ENCODE measurements at regions not wholly inside any gene's neighbourhood (a gene's known extent, or its start where the extent isn't known, plus 50 kb on each side); places are given as distances from the start of the nearest gene placed in this dataset.

DNA sequence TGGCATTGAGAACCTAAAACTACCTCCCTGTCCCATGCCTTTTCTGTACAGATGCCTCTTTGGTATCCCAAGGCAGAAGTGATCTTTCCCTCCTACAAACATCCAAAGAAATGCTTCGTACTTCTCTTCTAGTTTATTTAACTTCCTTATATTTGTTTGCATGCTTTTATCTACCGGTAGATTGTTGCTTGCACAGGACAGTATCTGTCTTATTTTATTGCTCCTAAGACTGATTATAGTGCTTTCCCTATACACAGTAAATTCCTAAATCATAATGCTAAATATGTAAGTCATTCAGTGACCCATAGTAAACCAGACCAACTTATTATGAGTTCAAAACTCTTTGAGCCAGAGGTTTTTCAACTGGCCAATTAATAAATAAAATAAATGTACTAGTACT is 156.9 kb downstream of the PRELID2 start:
- Histone ChIP-seq H3K27me3 (no peaks in the 10 kb centered on the region), H3K27ac (no peak overlapping the region), H3K4me1 (ENCODE audit: low read depth) (peaks cover 5% of the 10 kb centered on the region), H3K4me3 (no peak overlapping the region), H3K9me3 (ENCODE audit: low read depth) (no peaks in the 10 kb centered on the region), H3K36me3 (no peaks in the 10 kb centered on the region)
- no peak for DNase-seq (ENCODE audit: low read depth in 1 of 2, low spot score in 1 of 2)
- TF ChIP-seq, protein P1, sequence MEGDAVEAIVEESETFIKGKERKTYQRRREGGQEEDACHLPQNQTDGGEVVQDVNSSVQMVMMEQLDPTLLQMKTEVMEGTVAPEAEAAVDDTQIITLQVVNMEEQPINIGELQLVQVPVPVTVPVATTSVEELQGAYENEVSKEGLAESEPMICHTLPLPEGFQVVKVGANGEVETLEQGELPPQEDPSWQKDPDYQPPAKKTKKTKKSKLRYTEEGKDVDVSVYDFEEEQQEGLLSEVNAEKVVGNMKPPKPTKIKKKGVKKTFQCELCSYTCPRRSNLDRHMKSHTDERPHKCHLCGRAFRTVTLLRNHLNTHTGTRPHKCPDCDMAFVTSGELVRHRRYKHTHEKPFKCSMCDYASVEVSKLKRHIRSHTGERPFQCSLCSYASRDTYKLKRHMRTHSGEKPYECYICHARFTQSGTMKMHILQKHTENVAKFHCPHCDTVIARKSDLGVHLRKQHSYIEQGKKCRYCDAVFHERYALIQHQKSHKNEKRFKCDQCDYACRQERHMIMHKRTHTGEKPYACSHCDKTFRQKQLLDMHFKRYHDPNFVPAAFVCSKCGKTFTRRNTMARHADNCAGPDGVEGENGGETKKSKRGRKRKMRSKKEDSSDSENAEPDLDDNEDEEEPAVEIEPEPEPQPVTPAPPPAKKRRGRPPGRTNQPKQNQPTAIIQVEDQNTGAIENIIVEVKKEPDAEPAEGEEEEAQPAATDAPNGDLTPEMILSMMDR (IDR thresholded peaks at IDR 0.05; ENCODE audit: low read depth, low read length): no peak

DNA sequence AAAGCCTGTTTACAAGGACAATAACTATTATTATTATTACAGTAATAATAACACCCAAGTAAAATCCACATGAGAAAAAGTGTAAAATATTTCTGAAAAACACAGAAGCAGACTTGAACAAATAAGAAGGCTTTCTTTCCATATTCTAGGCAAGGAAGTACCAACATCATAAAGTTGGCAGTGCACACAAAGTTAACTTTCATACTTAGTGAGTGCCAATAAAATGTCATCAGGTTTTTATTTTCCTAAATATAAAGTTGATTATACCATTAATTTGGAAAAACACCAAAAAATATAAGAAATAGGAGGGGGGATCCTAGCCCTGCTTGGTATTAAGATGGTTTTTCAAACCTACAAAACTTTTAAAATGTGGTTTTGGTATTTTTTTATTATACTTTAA is 161.4 kb downstream of the PRELID2 start:
- Histone ChIP-seq H3K4me3 (no peak overlapping the region), H3K4me1 (ENCODE audit: low read depth) (no peaks in the 10 kb centered on the region), H3K9me3 (ENCODE audit: low read depth) (no peaks in the 10 kb centered on the region), H3K36me3 (no peaks in the 10 kb centered on the region), H3K27ac (no peak overlapping the region), H3K27me3 (no peaks in the 10 kb centered on the region)
- TF ChIP-seq, protein P1 (IDR thresholded peaks at IDR 0.05; ENCODE audit: low read depth, low read length): no peak
- DNase-seq (ENCODE audit: low read depth in 1 of 2, low spot score in 1 of 2): no peak

DNA sequence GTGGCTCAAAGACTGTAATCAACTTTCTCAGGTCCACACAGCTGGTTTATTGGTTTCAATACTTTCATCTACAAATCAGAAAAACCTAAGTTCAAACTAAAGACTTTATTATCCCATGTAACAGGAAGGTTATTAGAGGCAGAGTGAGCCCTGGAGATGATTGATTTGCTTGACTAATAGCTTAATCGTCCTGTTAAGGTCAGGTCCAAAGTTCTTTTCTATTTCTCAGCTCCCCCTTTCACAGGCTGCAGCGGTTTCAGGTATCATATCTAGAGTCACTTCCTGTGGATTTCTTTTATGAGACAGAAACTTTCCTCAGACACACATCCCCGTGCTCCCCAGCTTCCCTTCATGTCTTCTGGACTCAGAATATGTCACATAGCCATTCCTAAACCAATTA is 166.4 kb downstream of the PRELID2 start:
- Histone ChIP-seq H3K4me1 (ENCODE audit: low read depth) (peaks cover 6% of the 10 kb centered on the region), H3K36me3 (no peaks in the 10 kb centered on the region), H3K27ac (no peak overlapping the region), H3K27me3 (no peaks in the 10 kb centered on the region), H3K9me3 (ENCODE audit: low read depth) (no peaks in the 10 kb centered on the region), H3K4me3 (no peak overlapping the region)
- DNase-seq (ENCODE audit: low read depth in 1 of 2, low spot score in 1 of 2): no peak
- TF ChIP-seq, protein P1 (IDR thresholded peaks at IDR 0.05; ENCODE audit: low read depth, low read length): no peak

DNA sequence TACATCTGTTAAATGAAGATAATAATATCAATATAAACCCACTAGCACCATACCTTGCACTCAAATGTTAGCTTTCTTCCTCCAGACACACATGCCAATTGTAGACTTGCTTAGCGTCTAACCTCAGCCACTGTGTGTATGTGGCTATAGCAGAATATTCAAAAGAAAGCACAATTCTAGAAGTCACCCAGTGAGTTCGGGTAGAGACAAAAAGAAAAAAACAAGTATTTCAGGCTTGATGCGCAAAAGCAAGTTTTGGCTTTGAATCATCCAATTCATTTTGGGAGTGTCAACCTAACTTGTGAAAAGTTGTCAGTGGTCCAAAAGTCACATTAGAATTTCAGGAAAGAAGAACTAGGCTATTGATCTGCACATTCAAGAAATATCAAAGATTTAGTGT is 167.4 kb downstream of the PRELID2 start:
- DNase-seq (ENCODE audit: low read depth in 1 of 2, low spot score in 1 of 2): no peak
- H3K27me3 ChIP-seq: no peaks in the 10 kb centered on the region
- H3K4me1 ChIP-seq (ENCODE audit: low read depth): peaks cover 6% of the 10 kb centered on the region
- H3K9me3 ChIP-seq (ENCODE audit: low read depth): no peaks in the 10 kb centered on the region
- H3K36me3 ChIP-seq: no peaks in the 10 kb centered on the region
- H3K4me3 ChIP-seq: no peak overlapping the region
- TF ChIP-seq, protein P1 (IDR thresholded peaks at IDR 0.05; ENCODE audit: low read depth, low read length): no peak
- no peak overlapping the region for H3K27ac ChIP-seq

DNA sequence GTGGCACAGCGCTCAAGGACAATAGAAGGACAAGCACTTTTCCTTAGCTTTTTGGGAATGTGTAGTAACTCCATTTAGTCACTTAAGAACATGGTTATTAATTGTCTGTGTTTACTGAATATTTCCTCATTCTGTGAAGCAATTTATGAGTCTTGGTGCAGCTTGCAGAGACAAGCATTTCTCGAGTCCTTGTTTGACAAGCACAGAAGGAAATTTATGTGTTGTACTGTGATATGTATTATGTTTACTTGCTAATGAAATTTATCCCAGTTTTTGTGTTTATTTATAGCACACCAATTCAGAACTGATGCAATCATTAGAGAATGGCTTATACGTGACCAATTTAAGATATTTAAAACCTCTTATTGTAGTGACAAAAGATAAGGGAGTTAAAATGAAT is 168.6 kb downstream of the PRELID2 start:
- Histone ChIP-seq H3K4me1 (ENCODE audit: low read depth) (peaks cover 6% of the 10 kb centered on the region), H3K9me3 (ENCODE audit: low read depth) (no peaks in the 10 kb centered on the region), H3K27ac (no peak overlapping the region), H3K4me3 (no peak overlapping the region), H3K36me3 (no peaks in the 10 kb centered on the region), H3K27me3 (no peaks in the 10 kb centered on the region)
- DNase-seq (ENCODE audit: low read depth in 1 of 2, low spot score in 1 of 2): no peak
- TF ChIP-seq, protein P1 (IDR thresholded peaks at IDR 0.05; ENCODE audit: low read depth, low read length): no peak

Data from cardiac muscle cell (in vitro differentiated cells and primary cell).